ENCODE measurements at regions not wholly inside any gene's neighbourhood (a gene's known extent, or its start where the extent isn't known, plus 50 kb on each side); places are given as distances from the start of the nearest gene placed in this dataset.

DNA sequence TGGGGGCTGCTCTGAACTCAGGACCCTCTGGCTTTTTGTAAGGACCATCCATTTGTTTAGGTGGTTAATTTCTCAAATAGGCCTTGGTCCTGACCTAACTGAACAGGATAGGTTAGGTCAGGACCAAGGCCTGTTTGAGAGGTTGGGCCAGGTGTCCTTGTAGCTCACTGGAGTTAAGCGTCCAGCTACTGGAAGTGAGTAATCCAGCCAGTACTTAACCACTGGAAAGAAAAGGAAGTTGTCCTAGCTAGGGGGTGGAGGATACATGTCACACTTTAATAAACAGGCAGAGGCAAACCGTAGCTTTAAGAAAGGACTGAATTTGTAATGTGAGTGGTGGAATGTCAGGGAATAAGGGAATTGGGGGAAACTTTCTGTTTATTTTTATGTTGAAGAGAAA, 96.0 kb downstream of the GPR85 start (continued):
- no peak for TF ChIP-seq JUND (IDR thresholded peaks at IDR 0.05)

DNA sequence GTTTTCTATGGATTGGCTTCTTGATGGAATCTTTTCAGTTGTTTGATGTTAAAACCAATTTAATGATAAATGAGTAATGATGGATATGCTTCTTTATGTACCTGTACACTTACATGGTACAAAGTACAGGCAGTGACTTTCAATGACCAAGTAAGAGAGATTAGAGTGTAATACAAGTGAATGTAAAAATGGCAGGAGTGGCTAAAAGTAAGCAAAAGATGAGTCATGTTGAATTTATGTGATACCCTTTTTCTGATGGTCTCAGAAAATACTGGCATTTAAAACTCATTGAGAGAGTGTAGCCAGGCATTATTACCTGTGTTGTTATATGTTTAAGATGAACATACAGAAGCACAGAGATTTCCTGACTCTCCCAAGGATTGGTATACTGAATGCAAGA, 97.1 kb downstream of the GPR85 start:
- Histone ChIP-seq H3K27ac (ENCODE audit: low read depth, low read length) (no peak overlapping the region), H3K36me3 (ENCODE audit: control insufficient read depth in 1 of 2, insufficient read depth in 2 of 2, low read length in 2 of 2) (no peaks in the 10 kb centered on the region), H3K27me3 (ENCODE audit: insufficient read depth, low read length) (no peaks in the 10 kb centered on the region), H4K20me1 (ENCODE audit: insufficient read depth) (no peaks in the 10 kb centered on the region), H2AFZ (ENCODE audit: low read depth, low read length, poor library complexity, severe bottlenecking) (no peak overlapping the region), H3K9ac (ENCODE audit: low read length) (no peak overlapping the region), H3K9me2 (ENCODE audit: insufficient read depth) (no peaks in the 10 kb centered on the region), H3K4me1 (ENCODE audit: control insufficient read depth in 1 of 2, insufficient read depth in 2 of 2, low read length in 2 of 2) (no peaks in the 10 kb centered on the region), H3K4me3 (replicated peaks in 1 of 2; ENCODE audit: low read depth in 1 of 2, low read length in 2 of 2) (no peak overlapping the region), H3K9me3 (ENCODE audit: control insufficient read depth in 1 of 2, insufficient read depth in 1 of 2, low read depth in 1 of 2, low read length in 2 of 2) (no peaks in the 10 kb centered on the region), H3K4me2 (ENCODE audit: low read length) (no peak overlapping the region), H3K79me2 (ENCODE audit: insufficient read depth, low read length) (no peaks in the 10 kb centered on the region)
- TF ChIP-seq TCF7L2 (IDR thresholded peaks at IDR 0.05; ENCODE audit: borderline replicate concordance, extremely low read depth, insufficient read depth, insufficient read length) (no peak), YY1 (IDR thresholded peaks at IDR 0.05; ENCODE audit: extremely low read depth, insufficient replicate concordance, low read depth, low read length) (no peak), SP1 (IDR thresholded peaks at IDR 0.05; ENCODE audit: low read depth) (no peak), ZNF274 (IDR thresholded peaks at IDR 0.05; ENCODE audit: low read depth, low read length) (no peak), SIN3A (IDR thresholded peaks at IDR 0.05; ENCODE audit: low read depth) (no peak)
- ATAC-seq (no peak), DNase-seq (ENCODE audit: low read depth, low spot score) (no peak)
- BruUV-seq (replicated peaks): no TSS peak
- intact Hi-C loops (cut with micrococcal nuclease): no loop called here
- ChIA-PET POLR2A (no interaction called here), RAD21 (ENCODE audit: low non-redundant PET in 1 of 2, low total read pairs in 2 of 2, uncharacterized antibody in 2 of 2, unreplicated experiment in 2 of 2) (no interaction called here), CTCF (no interaction called here)

DNA sequence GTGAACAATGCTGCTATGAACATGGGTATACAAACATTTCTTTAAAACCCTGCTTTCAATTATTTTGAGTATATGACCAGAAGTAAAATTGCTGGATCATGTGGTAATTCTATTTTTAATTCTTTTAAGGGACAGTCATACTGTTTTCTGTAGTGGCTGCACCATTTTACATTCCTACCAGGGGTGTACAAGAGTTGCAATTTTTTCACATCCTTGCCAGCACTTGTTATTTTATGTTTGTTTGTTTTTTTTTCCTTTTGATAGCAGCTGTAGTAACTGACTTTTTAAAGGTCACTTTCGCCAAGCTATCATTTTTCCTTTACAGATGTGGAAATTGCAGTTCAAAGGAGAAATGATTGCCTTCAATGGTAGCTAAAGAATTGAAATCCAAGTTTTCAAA, 99.5 kb downstream of the GPR85 start:
- intact Hi-C loops (cut with micrococcal nuclease): no loop called here
- Histone ChIP-seq H3K36me3 (ENCODE audit: control insufficient read depth in 1 of 2, insufficient read depth in 2 of 2, low read length in 2 of 2) (no peaks in the 10 kb centered on the region), H3K79me2 (ENCODE audit: insufficient read depth, low read length) (no peaks in the 10 kb centered on the region), H3K4me1 (ENCODE audit: control insufficient read depth in 1 of 2, insufficient read depth in 2 of 2, low read length in 2 of 2) (no peaks in the 10 kb centered on the region), H3K4me2 (ENCODE audit: low read length) (no peak overlapping the region), H3K4me3 (replicated peaks in 1 of 2; ENCODE audit: low read depth in 1 of 2, low read length in 2 of 2) (no peak overlapping the region), H2AFZ (ENCODE audit: low read depth, low read length, poor library complexity, severe bottlenecking) (no peak overlapping the region), H3K9ac (ENCODE audit: low read length) (no peak overlapping the region), H4K20me1 (ENCODE audit: insufficient read depth) (no peaks in the 10 kb centered on the region), H3K9me2 (ENCODE audit: insufficient read depth) (no peaks in the 10 kb centered on the region), H3K9me3 (ENCODE audit: control insufficient read depth in 1 of 2, insufficient read depth in 1 of 2, low read depth in 1 of 2, low read length in 2 of 2) (no peaks in the 10 kb centered on the region), H3K27me3 (ENCODE audit: insufficient read depth, low read length) (no peaks in the 10 kb centered on the region), H3K27ac (ENCODE audit: low read depth, low read length) (no peak overlapping the region)
- TF ChIP-seq, protein P1, sequence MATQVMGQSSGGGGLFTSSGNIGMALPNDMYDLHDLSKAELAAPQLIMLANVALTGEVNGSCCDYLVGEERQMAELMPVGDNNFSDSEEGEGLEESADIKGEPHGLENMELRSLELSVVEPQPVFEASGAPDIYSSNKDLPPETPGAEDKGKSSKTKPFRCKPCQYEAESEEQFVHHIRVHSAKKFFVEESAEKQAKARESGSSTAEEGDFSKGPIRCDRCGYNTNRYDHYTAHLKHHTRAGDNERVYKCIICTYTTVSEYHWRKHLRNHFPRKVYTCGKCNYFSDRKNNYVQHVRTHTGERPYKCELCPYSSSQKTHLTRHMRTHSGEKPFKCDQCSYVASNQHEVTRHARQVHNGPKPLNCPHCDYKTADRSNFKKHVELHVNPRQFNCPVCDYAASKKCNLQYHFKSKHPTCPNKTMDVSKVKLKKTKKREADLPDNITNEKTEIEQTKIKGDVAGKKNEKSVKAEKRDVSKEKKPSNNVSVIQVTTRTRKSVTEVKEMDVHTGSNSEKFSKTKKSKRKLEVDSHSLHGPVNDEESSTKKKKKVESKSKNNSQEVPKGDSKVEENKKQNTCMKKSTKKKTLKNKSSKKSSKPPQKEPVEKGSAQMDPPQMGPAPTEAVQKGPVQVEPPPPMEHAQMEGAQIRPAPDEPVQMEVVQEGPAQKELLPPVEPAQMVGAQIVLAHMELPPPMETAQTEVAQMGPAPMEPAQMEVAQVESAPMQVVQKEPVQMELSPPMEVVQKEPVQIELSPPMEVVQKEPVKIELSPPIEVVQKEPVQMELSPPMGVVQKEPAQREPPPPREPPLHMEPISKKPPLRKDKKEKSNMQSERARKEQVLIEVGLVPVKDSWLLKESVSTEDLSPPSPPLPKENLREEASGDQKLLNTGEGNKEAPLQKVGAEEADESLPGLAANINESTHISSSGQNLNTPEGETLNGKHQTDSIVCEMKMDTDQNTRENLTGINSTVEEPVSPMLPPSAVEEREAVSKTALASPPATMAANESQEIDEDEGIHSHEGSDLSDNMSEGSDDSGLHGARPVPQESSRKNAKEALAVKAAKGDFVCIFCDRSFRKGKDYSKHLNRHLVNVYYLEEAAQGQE (IDR thresholded peaks at IDR 0.05; ENCODE audit: low read depth): no peak
- TF ChIP-seq, protein P2, sequence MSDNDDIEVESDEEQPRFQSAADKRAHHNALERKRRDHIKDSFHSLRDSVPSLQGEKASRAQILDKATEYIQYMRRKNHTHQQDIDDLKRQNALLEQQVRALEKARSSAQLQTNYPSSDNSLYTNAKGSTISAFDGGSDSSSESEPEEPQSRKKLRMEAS (IDR thresholded peaks at IDR 0.05): no peak
- TF ChIP-seq, protein P3, sequence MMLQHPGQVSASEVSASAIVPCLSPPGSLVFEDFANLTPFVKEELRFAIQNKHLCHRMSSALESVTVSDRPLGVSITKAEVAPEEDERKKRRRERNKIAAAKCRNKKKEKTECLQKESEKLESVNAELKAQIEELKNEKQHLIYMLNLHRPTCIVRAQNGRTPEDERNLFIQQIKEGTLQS (IDR thresholded peaks at IDR 0.05): no peak
- TF ChIP-seq, protein P4, sequence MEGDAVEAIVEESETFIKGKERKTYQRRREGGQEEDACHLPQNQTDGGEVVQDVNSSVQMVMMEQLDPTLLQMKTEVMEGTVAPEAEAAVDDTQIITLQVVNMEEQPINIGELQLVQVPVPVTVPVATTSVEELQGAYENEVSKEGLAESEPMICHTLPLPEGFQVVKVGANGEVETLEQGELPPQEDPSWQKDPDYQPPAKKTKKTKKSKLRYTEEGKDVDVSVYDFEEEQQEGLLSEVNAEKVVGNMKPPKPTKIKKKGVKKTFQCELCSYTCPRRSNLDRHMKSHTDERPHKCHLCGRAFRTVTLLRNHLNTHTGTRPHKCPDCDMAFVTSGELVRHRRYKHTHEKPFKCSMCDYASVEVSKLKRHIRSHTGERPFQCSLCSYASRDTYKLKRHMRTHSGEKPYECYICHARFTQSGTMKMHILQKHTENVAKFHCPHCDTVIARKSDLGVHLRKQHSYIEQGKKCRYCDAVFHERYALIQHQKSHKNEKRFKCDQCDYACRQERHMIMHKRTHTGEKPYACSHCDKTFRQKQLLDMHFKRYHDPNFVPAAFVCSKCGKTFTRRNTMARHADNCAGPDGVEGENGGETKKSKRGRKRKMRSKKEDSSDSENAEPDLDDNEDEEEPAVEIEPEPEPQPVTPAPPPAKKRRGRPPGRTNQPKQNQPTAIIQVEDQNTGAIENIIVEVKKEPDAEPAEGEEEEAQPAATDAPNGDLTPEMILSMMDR (IDR thresholded peaks at IDR 0.05 in 2 of 3, conservative IDR thresholded peaks at IDR 0.05 in 1 of 3; ENCODE audit: borderline replicate concordance in 1 of 3, insufficient read depth in 1 of 3, low read depth in 2 of 3, low read length in 2 of 3): no peak
- TF ChIP-seq ZNF274 (IDR thresholded peaks at IDR 0.05; ENCODE audit: low read depth, low read length) (no peak), CBX3 (IDR thresholded peaks at IDR 0.05; ENCODE audit: low read depth) (no peak)
- POLR2A ChIA-PET: no interaction called here
- CTCF ChIA-PET: no interaction called here
- no TSS peak for BruUV-seq (replicated peaks)
- DNase-seq (ENCODE audit: low read depth, low spot score): no peak
- ATAC-seq: no peak
- RAD21 ChIA-PET (ENCODE audit: low non-redundant PET in 1 of 2, low total read pairs in 2 of 2, uncharacterized antibody in 2 of 2, unreplicated experiment in 2 of 2): no interaction called here
